Prostate gland (tissue), 2 donors: ENCODE measurements at regions not wholly inside any gene's neighbourhood (a gene's known extent, or its start where the extent isn't known, plus 50 kb on each side); places are given as distances from the start of the nearest gene placed in this dataset.

Experiments
- POLR2A ChIP-seq: fragments of 450-650 bp; IDR thresholded peaks from one replicate; pipeline ENCODE4 v1.6.1; 2016; ENCODE audit warnings: antibody characterized with exemption, mild to moderate bottlenecking
- POLR2AphosphoS5 ChIP-seq: sonication (generic); formaldehyde crosslinking; IDR thresholded peaks from one replicate; pipeline ENCODE4 v1.6.1; 2017; ENCODE audit warnings: antibody characterized with exemption
- TF ChIP-seq, protein P1 (sequence below), 4 experiments: fragments of 200-600 bp in 2 of 4; fragments of 450-650 bp in 2 of 4; sonication (generic) in 2 of 4; IDR thresholded peaks; 1 replicate in 3 of 4; 2 replicates in 1 of 4; pipeline ENCODE4 v1.5.1; 2016 to 2019; ENCODE audit warnings: antibody characterized with exemption in 4 of 4, mild to moderate bottlenecking in 2 of 4, moderate library complexity in 2 of 4

DNA sequence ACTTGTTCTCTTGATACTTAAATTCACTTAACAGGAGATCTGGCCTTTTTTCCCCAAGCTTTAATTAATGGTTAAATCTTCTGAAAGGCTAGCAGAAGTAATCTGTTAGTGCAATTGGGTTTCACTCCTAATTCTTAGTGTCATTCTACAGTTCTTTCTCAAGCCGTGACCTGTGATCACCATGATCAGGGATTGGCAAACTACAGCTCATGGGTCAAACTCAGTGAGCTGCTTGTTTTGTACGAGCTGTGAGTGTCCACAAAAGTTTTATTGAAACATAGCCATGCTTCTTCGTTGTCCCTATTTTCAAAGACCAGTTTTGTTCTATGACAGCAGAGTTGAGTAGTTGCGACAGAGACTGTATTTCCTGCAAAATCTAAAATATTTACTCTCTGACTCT, 109.4 kb upstream of the KCNJ15 start:
- TF ChIP-seq, protein P1, sequence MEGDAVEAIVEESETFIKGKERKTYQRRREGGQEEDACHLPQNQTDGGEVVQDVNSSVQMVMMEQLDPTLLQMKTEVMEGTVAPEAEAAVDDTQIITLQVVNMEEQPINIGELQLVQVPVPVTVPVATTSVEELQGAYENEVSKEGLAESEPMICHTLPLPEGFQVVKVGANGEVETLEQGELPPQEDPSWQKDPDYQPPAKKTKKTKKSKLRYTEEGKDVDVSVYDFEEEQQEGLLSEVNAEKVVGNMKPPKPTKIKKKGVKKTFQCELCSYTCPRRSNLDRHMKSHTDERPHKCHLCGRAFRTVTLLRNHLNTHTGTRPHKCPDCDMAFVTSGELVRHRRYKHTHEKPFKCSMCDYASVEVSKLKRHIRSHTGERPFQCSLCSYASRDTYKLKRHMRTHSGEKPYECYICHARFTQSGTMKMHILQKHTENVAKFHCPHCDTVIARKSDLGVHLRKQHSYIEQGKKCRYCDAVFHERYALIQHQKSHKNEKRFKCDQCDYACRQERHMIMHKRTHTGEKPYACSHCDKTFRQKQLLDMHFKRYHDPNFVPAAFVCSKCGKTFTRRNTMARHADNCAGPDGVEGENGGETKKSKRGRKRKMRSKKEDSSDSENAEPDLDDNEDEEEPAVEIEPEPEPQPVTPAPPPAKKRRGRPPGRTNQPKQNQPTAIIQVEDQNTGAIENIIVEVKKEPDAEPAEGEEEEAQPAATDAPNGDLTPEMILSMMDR (IDR thresholded peaks at IDR 0.05), result no peak
- no peak for TF ChIP-seq POLR2A
- TF ChIP-seq POLR2AphosphoS5, result no peak
